HCT116 (cell line): ENCODE measurements at regions not wholly inside any gene's neighbourhood (a gene's known extent, or its start where the extent isn't known, plus 50 kb on each side); places are given as distances from the start of the nearest gene placed in this dataset.

ENCODE experiments used
- CEBPB ChIP-seq: IDR thresholded peaks from 2 replicates; pipeline ENCODE4 v1.6.1; 2012; ENCODE audit warnings: low read depth
- CTCF ChIP-seq, 3 experiments: fragments of 200-600 bp in 1 of 3; sonication (generic) in 1 of 3; IDR thresholded peaks in 2 of 3; conservative IDR thresholded peaks in 1 of 3; 2 replicates each; pipeline ENCODE4 v1.5.1; 2012 to 2017; ENCODE audit warnings: low read depth in 2 of 3, low read length in 2 of 3, antibody characterized with exemption in 1 of 3, borderline replicate concordance in 1 of 3, control low read depth in 1 of 3, mild to moderate bottlenecking in 1 of 3, mixed read lengths in 1 of 3, mixed run types in 1 of 3, moderate library complexity in 1 of 3; ENCODE audit not compliant: insufficient read depth in 1 of 3
- EZH2 ChIP-seq: fragments of 200-600 bp; sonication (generic); IDR thresholded peaks from 2 replicates; pipeline ENCODE4 v1.6.1; 2017; ENCODE audit warnings: antibody characterized with exemption, mixed run types
- EZH2phosphoT487 ChIP-seq: fragments of 200-600 bp; IDR thresholded peaks from 2 replicates; pipeline ENCODE4 v1.6.1; 2018; ENCODE audit warnings: antibody characterized with exemption, borderline replicate concordance
- MAX ChIP-seq: IDR thresholded peaks from 2 replicates; pipeline ENCODE4 v1.6.1; 2012
- POLR2A ChIP-seq: IDR thresholded peaks from 2 replicates; pipeline ENCODE4 v1.7.0; 2011; ENCODE audit warnings: borderline replicate concordance; ENCODE audit not compliant: insufficient read depth, insufficient read length; ENCODE audit errors: extremely low read depth
- RAD21 ChIP-seq: IDR thresholded peaks from 2 replicates; pipeline ENCODE4 v1.6.1; 2012; ENCODE audit warnings: low read depth, mild to moderate bottlenecking
- YY1 ChIP-seq: IDR thresholded peaks from 2 replicates; pipeline ENCODE4 v1.6.1; 2011; ENCODE audit warnings: low read length, low read depth, moderate library complexity, mild to moderate bottlenecking; ENCODE audit not compliant: insufficient replicate concordance; ENCODE audit errors: extremely low read depth
- ZFX ChIP-seq: fragments of 450-650 bp; IDR thresholded peaks from 2 replicates; pipeline ENCODE4 v1.6.1; 2017
- ZNF274 ChIP-seq: fragments of 200-500 bp; sonication (Bioruptor generic); IDR thresholded peaks from 2 replicates; pipeline ENCODE4 v1.6.1; 2014; ENCODE audit warnings: mild to moderate bottlenecking, low read depth, low read length, inconsistent platforms

GRCh38 chr20:1793821-1794220 lies 101.4 kb upstream of the SIRPA start:
- TF ChIP-seq CTCF (IDR thresholded peaks at IDR 0.05 in 2 of 3, conservative IDR thresholded peaks at IDR 0.05 in 1 of 3; ENCODE audit: borderline replicate concordance in 1 of 3, insufficient read depth in 1 of 3, low read depth in 2 of 3, low read length in 2 of 3) (no peak), ZFX (no peak), CEBPB (no peak), EZH2phosphoT487 (no peak), RAD21 (no peak), ZNF274 (no peak), EZH2 (no peak), POLR2A (no peak), YY1 (no peak), MAX (no peak)
